BJ (cell line): ENCODE measurements at regions not wholly inside any gene's neighbourhood (a gene's known extent, or its start where the extent isn't known, plus 50 kb on each side); places are given as distances from the start of the nearest gene placed in this dataset.

Experiments used
- CTCF ChIA-PET: fragments of 350-600 bp; formaldehyde crosslinking; extraction: SDS; loops from one replicate; lab custom pipeline; 2021; ENCODE audit warnings: antibody characterized with exemption, inconsistent platforms; lab: Yijun Ruan, JAX
- POLR2A ChIA-PET: fragments of 300-600 bp; sonication (Branson Sonifier 250); formaldehyde crosslinking; extraction: SDS; loops from one replicate; lab custom pipeline; 2021; ENCODE audit warnings: antibody characterized with exemption; lab: Charles Lee
- DNase-seq: peaks from one replicate; pipeline ENCODE4 v3.0.0-alpha.2; 2011; ENCODE audit warnings: low read depth
- H3K27me3 ChIP-seq: 2 replicates; pipeline ENCODE4 v1.6.0; 2011; ENCODE audit warnings: low read length; ENCODE audit not compliant: control insufficient read depth, insufficient read depth
- H3K36me3 ChIP-seq: 2 replicates; pipeline ENCODE4 v1.5.1; 2011; ENCODE audit warnings: low read length; ENCODE audit not compliant: control insufficient read depth, insufficient read depth
- H3K4me3 ChIP-seq: 2 replicates; pipeline ENCODE4 v1.5.1; 2011; ENCODE audit warnings: low read depth, mild to moderate bottlenecking, control low read depth, low read length
- TF ChIP-seq, protein P1 (sequence below): IDR thresholded peaks from 2 replicates; pipeline ENCODE4 v1.5.1; 2011; ENCODE audit warnings: low read depth, mild to moderate bottlenecking, control low read depth, inconsistent platforms, low read length, moderate library complexity; ENCODE audit not compliant: insufficient read depth

DNA sequence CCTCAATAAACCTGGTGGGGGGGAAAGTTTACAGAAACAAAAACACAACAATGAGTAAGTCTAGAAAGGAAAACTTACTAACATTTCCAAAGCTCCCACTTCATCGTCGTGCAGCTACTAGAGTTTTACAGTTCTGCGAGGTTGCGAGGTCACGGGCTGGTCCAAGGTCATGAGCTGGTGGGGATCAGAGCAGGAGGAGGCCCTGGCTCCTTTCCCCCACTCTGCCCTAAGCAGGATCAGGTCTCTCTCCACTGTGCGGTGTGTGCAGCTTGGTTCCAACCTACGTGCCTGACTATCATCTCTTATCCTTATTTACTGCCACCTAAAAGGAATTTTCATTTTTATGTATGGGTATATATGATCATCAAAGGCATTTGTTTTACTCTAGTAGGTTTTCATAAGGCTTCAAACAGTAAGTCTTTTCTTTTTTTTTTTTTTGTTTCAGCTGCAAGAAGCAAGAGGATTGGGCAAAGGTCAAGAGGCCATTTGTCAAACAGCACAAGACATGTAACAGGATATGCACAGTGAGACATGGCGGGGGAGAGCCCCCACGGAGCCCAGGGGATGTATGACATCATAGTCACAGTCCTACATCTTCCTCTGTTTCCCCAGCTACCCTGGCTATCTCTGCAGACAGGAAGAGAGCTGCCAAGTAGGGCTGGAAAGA is 76.6 kb upstream of the POMP start:
- TF ChIP-seq, protein P1, sequence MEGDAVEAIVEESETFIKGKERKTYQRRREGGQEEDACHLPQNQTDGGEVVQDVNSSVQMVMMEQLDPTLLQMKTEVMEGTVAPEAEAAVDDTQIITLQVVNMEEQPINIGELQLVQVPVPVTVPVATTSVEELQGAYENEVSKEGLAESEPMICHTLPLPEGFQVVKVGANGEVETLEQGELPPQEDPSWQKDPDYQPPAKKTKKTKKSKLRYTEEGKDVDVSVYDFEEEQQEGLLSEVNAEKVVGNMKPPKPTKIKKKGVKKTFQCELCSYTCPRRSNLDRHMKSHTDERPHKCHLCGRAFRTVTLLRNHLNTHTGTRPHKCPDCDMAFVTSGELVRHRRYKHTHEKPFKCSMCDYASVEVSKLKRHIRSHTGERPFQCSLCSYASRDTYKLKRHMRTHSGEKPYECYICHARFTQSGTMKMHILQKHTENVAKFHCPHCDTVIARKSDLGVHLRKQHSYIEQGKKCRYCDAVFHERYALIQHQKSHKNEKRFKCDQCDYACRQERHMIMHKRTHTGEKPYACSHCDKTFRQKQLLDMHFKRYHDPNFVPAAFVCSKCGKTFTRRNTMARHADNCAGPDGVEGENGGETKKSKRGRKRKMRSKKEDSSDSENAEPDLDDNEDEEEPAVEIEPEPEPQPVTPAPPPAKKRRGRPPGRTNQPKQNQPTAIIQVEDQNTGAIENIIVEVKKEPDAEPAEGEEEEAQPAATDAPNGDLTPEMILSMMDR: no peak
- no peaks in the 10 kb centered on the region for H3K27me3 ChIP-seq
- ChIA-PET POLR2A (no interaction called here), CTCF (interaction anchor here (0.6 to 1.5 kb wide), 2 partner anchors 14 to 27 kb away, joined by 3 to 5 read pairs; no protein-coding TSS in a partner anchor)
- no peaks in the 10 kb centered on the region for H3K36me3 ChIP-seq
- H3K4me3 ChIP-seq: no peak overlapping the region
- no peak for DNase-seq

DNA sequence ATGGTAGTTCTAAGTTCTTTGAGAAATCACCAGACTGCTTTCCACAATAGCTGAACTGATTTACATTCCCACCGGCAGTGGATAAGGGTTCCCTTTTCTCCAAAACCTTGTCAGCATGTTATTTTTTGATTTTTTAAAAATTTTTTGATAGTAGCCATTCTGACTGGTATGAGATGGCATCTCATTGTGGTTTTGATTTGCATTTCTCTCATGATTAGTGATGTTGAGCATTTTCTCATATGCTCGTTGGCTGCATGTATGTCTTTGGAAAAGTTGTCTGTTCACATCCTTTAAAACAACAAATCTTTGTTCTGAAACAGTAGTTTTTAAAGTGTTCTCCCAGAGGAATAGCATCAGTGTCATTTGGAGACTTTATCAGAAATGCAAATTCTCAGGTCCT is 77.5 kb upstream of the POMP start:
- Histone ChIP-seq H3K27me3 (no peaks in the 10 kb centered on the region), H3K4me3 (no peak overlapping the region), H3K36me3 (no peaks in the 10 kb centered on the region)
- CTCF ChIA-PET: no interaction called here
- TF ChIP-seq, protein P1: no peak
- no peak for DNase-seq
- POLR2A ChIA-PET: no interaction called here

DNA sequence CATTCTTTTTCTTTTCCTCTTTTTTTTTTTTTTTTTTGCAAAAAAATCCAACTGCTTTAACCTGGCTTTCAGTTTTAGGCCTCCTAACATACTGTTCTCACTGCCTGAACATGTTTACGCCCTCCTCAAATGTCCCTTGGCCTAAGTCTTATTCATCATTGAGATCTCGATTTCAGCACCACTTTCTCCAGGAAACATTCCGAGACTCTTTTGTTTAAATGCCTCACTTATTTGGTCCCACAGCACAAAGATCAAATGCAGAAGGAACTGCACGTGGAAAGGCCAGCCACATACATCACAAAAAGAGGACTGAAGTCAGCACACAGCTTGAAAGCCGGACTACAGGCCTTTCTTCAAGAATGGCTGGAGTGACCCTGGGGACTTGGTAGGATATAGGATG is 79.2 kb upstream of the POMP start:
- Histone ChIP-seq H3K36me3 (no peaks in the 10 kb centered on the region), H3K27me3 (no peaks in the 10 kb centered on the region), H3K4me3 (no peak overlapping the region)
- no peak for DNase-seq
- CTCF ChIA-PET: no interaction called here
- POLR2A ChIA-PET: no interaction called here
- TF ChIP-seq, protein P1: no peak

DNA sequence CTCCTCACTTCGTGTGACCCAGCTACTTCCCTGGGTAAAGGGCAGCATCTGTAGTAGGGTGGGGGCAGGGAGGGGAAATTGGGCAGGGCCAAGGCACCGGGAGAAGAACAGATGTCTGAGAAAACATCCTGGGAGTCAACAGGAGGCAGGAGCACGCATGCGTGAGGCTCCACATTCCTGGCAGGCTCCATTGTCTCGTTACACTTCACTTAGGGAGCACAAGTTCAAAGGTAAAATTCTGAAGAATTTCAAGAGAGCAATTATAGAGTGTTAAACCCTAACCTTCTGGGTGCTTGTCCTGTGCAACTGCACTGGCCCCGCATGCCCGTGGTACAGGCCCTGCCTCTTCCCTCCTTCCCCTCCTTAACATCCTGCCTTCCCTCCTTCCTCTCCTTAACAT is 79.6 kb upstream of the POMP start:
- Histone ChIP-seq H3K36me3 (no peaks in the 10 kb centered on the region), H3K4me3 (no peak overlapping the region), H3K27me3 (no peaks in the 10 kb centered on the region)
- DNase-seq: no peak
- ChIA-PET CTCF (no interaction called here), POLR2A (interaction anchor here (0.6 kb wide), 1 partner anchor 150 kb away, joined by 6 read pairs; no protein-coding TSS in a partner anchor)
- TF ChIP-seq, protein P1: no peak

DNA sequence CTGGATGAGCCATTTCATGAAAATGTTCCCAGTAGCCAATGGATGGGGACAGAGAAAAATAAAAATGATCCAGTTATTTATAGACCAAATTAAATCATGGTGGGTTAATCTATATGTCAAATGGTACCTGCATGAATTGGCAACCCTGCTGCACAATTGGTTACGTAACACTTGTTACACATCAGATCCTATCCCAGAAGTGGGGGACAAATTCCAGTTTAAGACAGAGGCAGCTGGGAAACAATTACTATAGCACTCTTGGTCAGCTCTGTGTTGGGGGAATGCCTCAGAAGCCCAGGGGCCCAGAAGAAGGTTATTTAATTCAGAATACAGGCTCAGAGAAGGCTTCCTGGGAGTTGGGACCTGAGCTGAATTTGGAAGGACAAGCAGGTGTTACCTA is 81.1 kb upstream of the FLT1 start:
- TF ChIP-seq, protein P1: no peak
- ChIA-PET CTCF (interaction anchor here (0.9 kb wide), 1 partner anchor 81 kb away, joined by 7 read pairs; the partner anchor contains the start of gene FLT1), POLR2A (no interaction called here)
- H3K27me3 ChIP-seq: no peaks in the 10 kb centered on the region
- DNase-seq: no peak
- no peak overlapping the region for H3K4me3 ChIP-seq
- no peaks in the 10 kb centered on the region for H3K36me3 ChIP-seq
